Occipital lobe (tissue), 1 donor: ENCODE measurements at regions not wholly inside any gene's neighbourhood (a gene's known extent, or its start where the extent isn't known, plus 50 kb on each side); places are given as distances from the start of the nearest gene placed in this dataset.
"Not testable (repeated sequence)": the region's sequence is repeated elsewhere in the genome, so short reads cannot be mapped to it uniquely, and the experiment has no call there.

Experiments
- DNase-seq: peaks from one replicate; lab custom pipeline; 2025; lab: John Stamatoyannopoulos, UW

DNA sequence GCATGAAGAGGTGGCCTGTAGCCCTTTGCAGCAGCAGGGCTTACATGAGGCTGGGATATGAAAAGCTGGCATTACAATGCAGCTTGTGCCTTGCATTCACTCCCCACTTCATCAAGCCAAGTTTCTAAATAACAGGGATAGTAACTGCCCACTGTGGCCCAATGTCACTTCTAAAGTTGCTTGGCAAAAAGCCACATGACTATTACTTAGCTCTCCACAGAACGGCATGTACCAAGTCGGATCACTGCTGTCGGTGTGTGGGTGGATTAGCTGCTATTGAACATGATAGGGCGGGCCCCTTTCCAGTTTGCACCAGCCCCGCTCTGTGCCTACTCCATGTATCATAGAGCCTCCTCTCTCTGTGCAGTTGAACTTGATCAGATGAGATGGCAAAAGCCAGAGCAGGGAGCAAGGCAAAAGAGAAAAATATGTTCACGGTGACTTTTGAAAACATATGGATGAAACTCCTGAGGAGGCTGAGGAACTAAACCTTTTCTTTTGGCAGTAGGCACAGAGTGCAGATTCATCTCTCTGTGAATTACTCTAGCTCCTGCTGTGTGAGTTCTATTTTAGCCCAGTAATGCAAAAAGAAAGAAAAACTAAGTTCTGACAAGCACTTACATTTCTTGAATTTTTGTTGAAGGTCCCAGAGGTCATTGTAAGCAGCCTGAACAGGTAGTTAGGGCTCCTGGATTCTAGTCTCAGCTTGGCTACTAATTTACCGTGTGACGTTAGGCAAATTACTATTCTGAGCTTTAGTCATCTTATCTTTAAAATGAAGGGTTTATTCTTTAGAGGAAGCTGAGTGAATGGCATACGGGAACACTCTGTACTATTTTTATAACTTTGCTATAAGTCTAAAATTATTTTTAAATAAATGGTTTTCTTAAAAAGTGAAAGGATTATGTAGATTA is 125.6 kb upstream of the NBPF9 start:
- not testable (repeated sequence) for DNase-seq

DNA sequence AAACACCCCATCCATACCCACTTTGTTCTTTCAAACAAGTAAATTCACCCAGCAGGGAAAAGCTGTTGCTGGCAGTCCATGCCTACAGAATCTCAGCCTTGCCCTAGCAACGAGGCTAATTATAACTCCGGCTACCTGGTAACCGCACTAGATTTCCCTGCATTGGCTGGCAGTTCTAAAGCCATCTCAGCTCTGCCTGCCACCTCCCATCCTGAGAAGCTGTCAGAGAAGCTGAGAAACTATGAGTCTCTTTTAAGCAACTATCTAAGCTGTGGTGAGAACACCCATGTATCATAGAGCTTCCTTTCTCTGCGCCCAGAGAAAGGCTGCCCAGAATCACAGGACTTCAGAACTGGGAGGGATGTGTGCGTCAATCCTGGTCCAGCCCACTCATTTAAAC is 126.5 kb upstream of the NBPF9 start:
- DNase-seq: not testable (repeated sequence)

DNA sequence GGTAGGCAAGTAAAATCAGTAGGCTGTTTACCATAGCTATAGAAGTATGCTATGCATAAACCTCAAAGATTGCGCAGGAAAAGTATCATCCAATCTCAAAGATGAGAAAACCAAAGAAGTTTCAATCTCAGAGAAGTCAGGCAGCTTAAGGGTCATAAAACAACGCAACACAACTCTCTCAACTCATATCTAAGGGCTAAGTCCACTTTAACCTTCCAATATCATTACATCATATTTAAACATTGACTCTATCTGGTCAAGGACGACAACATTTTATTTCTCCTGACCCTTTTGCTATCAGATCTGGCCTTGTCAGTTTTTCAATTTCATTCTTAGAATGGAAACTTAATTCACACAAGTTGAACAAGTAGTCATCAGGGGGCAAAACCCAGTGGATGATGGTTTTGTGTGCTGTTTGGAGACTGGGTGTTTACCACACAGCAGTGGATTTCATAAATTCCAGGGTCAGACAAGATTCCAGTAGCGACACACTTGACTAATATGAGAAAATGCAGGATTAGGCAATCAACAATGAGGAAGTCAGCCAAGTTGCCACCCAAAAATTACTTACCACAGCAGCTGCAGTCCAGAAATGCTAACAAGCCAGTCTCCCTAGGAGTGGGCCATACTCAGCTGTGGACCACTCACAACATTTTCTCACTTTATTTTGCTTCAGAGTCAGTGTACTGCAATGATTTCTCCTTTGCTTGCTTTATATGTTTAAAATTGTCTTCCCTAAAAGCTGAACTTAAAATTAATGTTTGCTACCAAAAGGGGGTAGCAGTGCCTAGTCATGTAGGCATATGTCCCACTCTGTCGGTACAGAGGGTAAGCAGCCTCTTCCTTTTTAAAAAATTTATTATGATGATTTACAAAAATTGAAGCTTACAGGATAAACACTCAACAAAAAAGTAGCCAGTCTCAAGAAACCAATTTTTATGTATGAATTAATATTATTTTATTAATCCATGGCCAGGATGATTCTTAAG is 131.9 kb upstream of the NBPF9 start:
- DNase-seq: not testable (repeated sequence)

DNA sequence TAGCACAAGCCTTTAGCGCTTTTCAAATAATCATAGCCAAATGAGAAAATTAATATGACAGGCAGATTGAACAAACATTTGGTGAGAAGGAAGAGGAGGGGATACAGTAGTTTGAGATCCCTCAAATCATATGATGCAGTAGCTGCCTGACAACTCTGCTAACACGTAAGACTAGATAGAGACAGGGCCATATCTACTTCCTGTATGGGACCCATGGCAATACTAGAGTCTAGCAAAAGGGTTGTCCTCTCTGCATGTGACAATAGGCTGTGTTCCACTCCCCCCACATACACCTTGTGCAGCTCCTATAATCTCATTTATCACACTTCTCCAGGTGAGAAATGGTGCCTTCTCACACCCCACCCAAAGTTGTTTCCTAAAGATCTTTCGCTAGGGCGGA is 134.2 kb upstream of the NBPF9 start:
- DNase-seq: not testable (repeated sequence)

DNA sequence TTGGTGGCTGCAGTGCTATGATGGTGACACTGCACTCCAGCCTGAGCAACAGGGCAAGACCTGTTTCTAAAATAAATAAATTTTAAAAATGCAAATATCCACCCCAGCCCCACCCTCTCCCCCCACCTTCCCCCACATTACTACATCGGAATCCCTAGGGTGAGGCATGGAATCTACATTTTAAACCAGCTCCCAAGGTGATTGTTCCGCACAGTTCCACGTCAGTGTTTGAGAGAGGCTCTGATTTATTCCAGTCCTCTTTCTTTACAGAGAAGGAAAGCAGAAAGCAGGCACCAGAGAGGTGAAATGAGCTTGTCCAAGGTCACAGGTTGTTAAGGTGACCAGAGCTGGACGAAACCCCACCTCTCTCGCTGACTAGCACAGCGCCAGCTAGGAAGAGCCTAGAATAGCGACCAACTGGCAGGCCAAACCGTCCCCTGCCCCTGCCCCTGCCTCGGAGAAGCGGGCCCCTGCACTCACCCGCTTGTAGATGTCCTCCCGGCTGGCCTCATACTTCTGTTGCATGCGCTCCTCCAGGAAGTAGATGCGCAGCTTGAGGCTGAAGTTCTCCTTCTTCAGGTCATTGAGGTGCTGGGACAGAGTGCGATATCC is 136.7 kb upstream of the NBPF9 start:
- DNase-seq: not testable (repeated sequence)

DNA sequence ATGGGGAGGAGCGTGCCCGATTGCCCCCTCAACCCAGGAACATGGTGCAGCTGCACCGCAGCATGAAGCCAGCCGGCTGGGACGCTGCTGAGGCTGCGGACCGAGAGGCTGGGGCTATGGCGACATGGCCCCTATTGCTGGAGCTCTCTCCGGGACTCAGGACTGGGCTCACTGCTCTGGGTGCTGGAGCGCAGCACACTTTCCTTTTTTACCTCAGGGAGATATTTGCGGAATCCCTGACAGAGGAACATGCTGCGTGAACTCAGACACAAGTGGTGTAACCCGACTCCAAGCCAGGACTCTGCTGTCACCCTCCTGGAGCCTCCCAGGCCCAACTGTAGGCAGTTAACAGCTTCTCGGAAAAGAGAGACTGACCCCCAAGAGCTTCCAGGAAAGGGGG is 137.2 kb upstream of the NBPF9 start:
- not testable (repeated sequence) for DNase-seq

DNA sequence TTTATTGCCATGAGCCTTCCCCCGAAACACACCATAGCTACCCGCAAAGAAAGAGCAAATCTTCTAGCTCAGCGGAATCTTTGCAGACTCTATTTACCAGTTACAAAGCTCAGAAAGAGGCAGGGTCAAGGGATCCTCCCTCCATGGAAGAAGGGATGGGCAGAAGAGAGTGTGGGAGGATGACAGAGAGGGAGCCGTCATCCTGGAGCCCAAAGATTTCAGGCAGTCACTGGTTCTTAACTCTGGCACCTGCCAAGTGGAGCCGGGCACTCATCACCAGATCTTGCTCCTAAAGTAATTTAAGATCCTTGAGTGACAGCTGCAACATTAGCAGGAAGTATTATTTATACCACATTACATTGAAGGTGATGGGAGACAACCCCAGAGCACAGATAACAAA is 137.9 kb upstream of the NBPF9 start:
- DNase-seq: not testable (repeated sequence)

DNA sequence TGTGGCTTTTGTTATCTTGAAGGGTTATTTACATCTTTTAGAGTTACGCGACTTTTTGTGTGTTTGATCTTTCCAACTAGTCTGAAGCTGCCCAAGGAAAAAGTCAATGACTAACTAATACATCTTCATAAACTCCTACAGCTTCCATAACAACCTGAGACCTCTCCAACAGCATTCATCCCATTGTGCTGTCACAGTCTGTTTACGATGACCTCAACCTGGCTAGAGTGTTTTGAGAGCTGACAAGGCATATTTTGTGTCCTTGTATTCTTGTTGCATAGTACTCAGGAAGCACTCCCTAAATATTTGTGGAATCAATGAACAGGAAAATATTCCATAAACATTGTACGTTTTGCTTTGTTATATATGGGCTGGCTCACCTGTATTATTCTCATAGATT is 140.2 kb upstream of the NBPF9 start:
- DNase-seq: not testable (repeated sequence)

DNA sequence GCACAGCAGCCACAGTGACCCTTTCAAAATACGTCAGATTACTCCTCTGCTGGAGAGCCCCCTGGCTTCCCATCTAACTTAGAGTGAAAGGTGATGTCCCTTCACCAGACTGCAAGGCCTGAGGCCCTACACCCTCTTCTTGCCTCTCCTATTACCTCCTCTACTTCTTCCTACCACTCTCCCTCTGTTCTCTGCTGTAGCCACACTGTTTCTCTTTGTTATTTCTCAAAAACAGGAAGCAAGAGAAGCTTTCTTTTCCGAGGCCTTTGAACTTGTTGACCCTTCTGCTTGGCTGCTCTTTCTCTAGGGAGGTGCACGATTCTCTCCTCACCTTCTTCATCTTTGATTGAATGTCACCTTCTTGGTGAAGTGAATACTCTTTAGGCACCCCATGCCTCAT is 141.3 kb upstream of the NBPF9 start:
- not testable (repeated sequence) for DNase-seq

DNA sequence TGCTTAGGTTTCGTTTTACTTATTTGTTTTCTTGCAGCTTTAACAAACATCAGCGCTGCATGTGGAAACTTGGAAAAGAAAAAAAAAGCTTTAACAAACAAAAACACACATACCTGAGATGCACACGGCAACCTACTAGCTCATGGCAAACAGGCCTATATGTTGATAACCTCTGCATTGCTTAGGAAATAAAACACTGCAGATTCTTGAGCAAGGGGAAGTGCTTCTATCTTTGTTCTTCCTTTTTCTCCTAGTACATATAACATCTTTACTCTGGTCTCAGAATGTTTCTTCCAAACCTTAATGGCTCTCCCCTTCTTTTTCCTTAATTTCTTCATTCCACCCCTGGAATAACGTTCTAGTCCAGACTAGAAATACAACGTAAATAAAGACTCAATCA is 142.9 kb upstream of the NBPF9 start:
- DNase-seq: not testable (repeated sequence)

DNA sequence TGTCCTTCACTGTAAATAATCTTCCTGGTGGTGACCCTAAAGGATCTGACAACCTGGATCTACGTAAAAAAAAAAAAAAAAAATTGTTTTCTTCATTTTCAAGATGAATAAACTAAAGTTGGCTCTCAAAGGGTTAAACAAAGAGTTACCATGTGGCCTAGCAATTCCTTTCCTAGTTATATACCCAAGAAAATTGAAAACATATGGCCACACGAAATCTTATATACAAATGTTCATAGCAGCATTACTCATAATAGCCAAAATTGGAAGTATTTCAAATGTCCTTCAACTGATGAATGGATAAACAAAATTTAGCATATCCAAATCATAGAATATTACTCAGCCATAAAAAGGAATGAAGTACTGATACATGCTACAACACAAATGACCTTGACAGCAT is 145.3 kb upstream of the NBPF9 start:
- not testable (repeated sequence) for DNase-seq

DNA sequence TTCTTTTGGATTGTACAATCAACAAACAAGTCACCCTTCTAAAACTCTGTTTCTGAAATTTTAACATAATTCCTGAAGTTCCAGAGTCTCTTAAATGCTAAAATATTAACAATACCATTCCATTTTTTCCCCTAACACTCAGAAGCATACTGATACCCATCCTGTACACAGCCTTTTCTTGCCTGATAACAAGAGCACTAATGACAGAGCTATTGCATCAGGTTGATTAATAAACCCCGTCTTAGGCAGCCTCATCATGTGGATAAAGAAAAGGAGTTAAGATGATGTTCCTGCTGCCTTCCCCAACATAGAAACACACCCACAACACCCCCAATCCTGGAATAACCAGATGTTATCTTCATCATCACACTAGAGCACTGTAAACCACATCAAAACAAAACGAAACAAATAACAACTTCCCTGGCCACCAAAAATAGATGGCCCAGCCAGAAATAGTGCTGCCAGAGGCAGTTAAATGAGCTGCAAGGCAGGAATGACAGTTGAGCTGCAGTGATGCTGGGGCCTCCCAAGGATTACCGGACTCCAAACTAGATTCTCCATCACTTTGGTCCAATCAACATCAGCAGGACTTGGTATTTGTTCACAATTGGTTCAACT is 146.6 kb upstream of the NBPF9 start:
- DNase-seq: not testable (repeated sequence)

DNA sequence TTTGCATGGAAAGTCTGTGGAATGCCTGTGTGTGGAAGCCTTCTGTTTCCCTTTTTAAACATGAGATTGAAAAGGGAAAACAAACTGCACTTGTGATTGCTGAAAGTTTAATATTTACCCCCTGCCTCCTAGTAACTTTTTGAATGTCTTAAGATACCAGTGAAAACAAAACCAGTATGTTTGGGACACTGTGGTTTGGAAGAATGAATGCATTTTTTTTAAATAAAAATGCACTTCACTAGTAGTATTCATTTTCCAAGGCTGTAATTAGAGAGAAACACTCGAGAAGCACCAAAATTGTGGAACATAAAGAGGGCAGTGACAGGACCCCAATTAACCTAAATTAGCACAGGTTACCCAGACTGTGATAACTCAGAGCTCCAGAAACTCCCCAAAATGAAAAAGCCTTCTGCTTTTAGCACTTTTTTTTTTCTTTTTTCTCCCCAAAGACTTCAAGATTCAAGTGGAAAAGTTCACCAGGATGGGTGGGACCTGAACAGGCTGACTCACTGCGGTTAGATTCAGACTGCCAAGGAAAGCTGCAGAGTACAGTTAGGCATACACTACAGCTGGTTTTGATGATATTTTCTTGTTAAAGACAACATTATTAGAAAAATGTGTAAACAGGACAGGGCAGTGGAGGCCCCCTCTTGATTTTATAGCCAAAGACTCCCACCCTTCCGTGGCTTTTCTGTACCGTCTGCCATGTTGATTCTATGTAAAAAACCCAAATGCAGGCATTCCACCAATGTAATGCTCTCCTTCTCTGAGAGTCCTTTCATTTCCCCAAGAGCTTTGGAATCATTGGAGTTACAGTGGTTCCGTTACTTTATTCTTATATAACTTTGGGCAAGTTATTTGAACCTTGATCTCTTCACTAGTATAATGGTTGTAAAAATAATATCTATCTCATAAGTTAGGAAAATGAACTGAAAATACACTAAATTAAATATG is 151.8 kb upstream of the NBPF9 start:
- DNase-seq: not testable (repeated sequence)

DNA sequence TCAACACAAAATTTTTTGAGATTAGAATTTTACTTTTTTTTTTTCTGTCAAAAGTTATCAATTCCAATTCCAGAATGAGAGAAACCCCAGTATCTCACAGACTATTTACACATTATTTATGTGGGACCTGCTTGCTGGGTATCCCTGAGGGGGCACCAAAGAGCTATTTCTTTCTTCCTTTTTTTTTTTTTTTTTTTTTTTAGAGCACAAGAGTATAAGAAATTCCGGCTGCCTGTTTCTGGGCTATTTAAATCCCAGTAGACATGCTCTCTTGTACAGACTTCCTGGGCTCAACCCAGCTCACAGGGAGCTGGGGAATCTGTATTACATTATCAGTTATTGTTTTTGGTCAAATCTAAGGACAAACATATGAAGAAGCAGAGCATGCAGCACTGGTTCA is 156.9 kb upstream of the NBPF9 start:
- DNase-seq: not testable (repeated sequence)

DNA sequence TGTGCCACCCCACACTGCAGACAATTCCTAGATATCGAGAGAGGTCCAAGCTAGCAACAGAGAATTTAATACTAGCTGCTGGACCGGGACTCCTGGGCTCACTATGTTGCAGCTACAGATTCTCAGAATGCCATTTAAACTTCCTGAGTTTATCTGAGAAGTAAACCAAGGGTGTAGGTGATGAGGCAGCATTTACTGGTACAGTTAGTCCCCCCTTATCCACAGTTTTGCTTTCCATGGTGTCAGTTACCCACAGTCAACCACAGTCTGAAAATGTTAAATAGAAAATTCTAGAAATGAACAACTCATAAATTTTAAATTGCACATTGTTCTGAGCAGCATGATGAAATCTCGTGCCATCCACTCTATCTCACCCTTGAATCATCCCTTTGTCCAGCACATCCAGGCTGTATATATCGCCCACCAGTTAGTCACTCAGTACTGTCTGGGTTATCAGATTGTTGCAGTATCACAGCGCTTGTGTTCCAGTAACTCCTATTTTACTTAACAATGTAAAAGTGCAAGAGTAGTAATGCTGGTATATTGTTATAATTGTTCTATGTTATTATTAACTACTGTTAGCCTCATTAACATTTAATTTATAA is 157.5 kb upstream of the NBPF9 start:
- DNase-seq: not testable (repeated sequence)

DNA sequence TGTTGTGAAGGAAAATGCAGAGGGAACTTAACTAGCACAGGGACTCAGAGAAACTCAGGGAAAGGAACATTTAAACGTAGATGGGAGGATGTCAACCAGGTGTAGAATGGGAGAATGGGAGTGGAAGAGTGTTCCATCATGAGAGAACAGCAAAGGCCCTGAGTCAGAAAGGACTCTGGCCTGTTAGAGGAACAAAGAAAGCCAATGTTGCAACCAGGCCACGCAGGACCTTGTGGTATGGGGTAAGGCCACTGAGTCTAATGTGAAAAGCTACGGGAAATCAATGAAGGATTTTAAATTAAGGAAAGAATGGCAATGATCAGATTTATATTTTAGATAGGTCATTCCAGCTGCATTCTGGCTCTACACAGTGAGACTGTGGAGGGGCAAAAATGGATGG is 163.9 kb upstream of the NBPF9 start:
- not testable (repeated sequence) for DNase-seq

DNA sequence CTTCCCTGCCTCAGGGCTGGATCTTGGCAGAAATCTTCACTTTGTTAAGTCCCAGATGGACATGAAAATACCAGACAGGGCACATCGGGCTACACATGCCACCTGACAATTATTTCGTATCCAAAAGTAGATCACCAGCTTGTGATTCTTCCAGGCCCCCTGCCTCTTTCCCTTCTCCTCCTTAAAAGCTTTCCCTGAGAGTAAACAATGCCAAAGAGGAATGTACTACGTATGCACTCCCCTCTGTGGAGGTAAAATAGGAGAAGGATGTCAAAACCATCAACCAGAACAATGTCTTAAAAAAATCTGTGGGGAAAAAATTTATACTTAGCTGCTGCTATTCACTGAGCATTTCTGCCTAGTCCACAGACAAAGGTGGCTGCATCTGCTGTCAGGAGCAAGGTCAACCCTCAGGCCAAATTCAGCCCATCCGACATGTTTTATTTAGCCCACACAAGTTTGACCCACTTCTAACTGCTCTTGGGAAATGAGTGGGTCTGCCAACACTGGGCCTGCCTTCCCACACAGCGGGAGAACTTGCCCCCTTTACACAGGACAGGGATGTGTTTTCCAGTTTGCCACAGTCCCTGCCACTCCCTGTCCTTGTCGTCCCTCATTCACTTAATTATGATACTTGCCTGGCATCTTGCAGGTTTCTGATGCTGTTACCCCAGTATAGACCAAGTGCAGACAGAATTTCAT is 165.8 kb upstream of the NBPF9 start:
- DNase-seq: not testable (repeated sequence)

DNA sequence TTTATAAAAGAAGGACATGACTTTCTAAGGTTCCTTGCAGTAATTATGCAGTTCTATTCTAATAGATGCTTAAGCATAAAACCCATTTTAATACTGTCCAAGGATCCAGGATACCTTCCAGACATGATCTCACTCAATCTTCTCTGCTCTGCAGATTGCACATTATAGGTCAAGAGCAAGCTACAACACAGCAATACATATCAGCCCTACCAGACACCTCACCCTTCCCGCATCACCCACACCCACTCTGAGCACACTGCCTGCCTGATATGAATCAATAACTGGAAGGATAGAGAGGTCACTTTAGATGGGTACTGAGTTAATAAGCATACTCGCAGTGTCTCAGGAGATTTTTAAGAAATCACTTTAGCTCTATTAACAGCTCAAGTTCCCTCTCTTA is 166.5 kb upstream of the NBPF9 start:
- not testable (repeated sequence) for DNase-seq

DNA sequence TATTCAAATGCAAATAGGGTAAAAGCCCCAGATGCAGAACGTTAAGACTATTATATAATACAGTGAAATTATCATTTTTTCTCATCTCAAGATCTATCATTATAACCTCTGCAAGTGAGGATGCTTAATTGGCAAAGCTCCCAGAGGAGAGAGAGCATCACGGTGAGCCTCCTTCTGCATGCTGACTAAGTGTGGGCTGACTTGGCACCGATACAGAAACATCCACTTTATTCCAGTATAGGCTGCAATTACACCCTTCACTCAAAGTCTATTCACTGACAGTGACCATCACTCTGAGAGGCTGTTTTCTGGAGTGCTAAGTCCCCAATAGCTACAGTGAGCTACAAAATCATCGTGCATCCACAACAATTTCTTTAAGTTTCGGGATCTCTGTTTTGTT is 171.1 kb upstream of the NBPF9 start:
- DNase-seq: not testable (repeated sequence)
